NOMO-1 treated with dmso at 0.1 percent for 144 hours (cell line): ENCODE measurements at regions not wholly inside any gene's neighbourhood (a gene's known extent, or its start where the extent isn't known, plus 50 kb on each side); places are given as distances from the start of the nearest gene placed in this dataset.

Source experiments
- DNase-seq: peaks from one replicate; lab custom pipeline; 2025; ENCODE audit not compliant: unreplicated experiment; lab: John Stamatoyannopoulos, UW

DNA sequence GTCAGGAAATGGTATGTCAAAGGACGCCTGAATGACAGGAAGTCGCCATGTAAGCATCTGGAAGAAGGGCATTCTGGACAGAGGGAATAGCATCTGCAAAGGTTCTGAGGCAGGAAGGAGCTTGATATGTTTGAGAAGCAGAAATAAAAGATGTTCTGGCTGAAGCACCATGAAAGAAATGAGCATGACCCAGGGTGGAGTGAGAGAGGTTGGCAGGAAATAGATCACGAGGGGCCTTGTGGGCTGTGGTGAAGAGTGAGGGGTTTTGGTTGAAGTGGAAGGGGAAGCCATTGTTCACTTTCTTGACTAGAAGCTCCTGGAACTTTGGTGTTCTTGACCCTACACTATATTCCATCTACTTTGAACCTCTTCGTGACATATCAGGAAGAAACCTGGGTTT is 99.4 kb upstream of the PARP11 start:
- no peak for DNase-seq

DNA sequence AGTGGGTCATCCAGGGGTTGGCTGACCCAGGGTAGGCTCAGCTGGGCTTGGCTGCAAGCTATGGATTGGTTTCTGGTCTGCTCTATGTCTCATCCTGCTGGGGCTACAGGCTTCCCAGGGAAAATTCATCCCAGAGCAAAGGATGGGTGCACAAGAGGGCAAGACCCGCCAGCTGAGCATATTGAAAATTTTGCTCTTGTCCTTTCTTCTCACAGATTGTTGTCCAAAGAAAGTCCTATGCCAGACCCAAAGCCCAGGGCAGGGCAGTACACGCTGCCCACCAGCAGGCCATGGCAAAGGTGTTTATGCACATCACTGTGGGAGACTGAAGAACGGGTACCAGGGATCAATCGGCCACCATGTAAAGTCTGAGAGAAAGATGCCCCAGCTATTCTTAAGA is 95.3 kb upstream of the PARP11 start:
- no peak for DNase-seq

DNA sequence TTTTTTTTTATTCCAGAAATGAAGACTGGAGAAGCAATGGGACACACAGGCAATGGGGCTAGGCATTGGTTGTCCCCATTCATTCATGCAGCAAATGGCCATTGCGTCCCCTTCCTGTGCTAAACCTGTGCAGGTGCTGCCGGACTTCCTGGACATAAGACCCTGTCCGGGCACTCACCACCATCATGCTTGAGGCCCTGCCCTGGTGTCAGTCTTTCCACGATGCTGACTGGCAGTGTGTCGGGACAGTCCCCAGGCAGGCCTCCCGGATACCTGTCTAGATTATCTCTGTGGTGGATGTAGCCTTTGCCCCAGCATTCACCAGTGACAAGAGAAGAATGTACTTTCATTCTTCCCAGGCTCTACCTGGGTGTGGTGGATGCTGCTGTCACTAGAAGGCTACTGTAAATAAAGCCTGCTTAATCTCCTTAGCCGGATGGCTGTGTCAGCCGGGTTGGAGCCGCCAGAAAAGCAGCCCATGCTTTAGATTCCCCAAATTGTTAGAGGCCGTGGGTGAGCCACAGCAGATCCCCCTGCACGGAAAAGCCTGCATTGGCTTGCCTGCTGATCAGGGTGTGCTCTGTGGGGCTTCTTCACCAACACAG is 94.5 kb upstream of the PARP11 start:
- no peak for DNase-seq

DNA sequence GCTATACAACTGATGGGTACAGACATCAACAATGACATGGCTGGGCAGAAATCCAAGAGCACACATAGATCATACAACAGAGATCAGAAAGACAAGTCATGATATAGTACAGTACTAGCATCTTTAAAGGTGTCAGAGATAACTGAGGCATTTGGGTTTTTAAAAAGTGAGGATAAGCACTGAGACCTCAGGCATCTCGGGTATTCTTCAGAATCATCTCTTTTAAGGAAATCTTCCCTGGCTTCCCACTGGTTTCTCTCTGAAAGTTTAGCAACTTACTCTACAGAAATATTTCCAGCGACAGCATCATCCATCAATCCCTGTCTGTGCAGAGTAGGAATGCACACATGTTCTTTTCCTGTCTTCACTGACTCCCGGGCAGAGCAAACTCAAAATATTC is 93.2 kb upstream of the PARP11 start:
- no peak for DNase-seq

DNA sequence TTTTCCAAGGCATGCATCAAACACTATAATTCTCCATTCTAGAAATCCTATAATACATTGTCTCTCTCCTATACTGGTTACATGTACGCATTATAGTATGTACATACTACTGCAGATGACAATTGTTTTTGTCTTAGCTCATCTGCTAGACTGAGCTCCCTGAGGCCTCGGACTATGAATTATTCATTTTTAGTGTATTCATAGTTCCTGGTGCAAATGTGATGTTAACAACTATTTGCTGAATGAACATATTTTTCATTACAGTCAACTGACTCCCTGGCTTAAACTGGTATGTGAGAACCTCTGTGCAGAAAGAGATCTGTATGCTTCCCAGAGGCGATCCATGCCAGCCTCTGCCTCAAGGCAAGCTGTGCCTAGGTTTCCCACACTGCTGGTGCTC is 91.8 kb upstream of the PARP11 start:
- no peak for DNase-seq

DNA sequence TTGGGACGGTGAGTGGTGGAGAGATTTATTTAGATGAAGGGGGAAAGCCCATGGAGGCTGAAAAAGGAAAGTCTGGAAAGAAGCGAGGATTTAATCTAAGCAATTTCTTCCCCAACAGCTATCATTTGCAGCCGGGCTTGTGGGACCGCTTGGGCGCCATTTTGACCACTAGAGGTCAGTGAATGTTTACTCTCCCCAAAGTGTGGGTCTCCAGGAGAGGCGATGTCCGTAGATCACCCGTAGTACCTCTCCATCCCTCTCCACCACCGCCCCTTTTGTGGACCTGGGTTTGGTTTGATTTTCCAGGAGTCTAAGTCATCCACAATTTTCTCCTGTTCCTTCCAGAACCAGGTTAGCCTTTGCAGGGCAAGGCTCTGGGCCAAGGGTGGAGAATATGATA is 91.2 kb upstream of the PARP11 start:
- DNase-seq, result no peak

DNA sequence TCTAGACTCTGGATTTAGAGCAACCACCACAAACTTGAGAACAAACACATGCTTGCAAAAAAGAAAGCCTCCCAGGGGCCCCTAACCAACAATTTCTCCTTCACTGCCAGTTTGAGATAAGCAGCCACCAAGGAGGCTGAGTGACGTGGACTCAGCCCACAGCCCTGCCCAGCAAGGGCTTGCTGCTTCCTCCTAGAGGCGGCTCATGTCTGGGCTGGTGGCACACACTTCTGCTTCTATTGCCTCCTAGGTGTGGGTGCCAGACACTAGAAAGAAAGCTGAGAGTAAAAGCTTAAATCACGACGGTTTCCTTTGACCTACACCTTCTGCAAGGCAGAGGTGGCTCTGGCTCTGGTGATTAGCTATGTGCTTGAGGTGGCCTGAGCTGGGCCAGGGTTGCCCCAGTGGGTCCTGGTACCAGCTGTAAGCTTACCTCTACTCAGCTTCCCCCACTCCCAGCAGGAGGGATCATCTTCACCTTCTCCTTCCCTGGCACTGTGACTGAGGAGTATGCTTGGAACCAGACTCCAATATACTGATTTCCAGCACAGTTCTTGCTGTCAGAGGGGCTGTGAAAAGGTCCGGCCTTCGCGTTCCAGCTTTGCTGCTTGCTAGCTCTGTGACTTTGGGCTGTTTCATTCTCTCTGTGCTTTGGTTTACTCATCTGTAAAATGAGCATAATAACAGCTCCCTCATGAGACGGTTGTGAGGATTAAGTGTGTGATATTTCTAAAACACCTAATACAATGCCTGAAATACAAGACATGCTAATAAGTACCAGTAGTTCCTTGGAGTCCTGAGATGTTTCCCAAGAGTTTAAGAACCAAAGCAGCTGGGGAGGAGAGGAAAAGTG is 89.7 kb upstream of the PARP11 start:
- DNase-seq, result no peak

DNA sequence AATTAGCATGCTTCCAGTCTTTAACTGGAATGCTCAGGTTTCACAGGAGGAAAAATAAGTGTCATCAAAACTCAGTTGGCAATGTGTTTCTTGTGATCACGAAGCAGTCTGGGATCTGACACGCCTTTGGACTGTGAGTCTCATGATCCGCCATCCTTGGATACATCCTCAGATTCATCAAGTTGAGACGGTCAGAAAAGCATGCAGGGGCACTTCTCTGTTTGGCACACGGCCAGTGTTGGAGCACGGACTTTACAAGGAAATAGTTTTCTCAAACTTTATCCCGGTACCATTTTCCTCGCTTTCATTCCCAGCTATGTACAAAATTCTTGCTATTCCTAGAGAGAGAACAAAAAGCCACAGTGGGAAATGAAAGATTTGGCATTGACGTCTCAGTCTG is 88.4 kb upstream of the PARP11 start:
- DNase-seq, result no peak

DNA sequence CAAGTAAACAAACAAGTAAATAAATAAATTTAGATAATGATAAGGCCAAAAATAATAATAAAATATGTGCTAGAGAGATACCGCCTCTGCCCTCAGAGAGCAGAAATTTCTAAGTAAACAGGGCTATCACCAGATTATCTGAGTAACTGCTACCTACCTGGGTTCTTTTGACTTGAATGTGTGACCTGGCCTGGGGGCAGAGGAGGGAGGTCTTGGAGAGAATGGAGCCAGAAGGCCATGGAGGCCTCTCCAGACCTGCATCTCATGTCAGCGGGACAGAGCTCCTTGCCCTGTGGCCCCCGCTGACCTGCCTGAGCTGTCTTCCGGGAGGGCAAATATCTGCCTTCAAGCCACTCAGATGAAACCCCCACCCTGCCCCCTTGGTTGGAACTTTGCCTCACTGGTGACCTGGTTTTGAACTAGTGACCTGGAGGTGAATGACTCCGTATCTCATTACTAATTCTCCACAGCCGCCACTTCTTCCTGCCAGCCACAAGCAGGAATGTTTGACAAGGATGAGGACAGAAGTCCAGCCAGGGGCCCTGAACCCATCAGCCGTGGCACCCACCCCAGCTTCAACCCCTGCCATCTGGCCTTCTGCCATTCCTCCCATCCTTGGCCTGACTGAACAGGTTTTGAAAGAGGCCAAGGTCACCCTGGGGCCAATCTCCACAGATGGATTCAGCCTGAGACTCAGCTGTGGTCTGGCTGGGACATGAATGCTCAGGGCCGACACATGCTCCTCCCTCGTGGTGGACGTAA is 86.8 kb upstream of the PARP11 start:
- DNase-seq, result no peak

DNA sequence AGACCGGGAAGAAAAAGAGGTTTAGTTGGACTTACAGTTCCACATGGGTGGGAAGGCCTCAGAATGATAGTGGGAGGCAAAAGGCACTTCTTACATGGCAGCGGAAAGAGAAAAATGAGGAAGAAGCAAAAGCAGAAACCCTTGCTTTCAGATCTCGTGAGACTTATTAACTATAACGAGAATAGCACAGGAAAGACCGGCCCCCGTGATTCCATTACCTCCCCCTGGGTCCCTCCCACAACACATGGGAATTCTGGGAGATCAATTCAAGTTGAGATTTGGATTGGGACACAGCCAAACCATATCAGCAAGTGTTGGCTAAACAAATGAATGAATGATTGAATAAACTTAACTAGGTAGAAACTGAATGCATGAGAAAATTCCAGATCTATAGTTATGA is 85.3 kb upstream of the PARP11 start:
- no peak for DNase-seq

DNA sequence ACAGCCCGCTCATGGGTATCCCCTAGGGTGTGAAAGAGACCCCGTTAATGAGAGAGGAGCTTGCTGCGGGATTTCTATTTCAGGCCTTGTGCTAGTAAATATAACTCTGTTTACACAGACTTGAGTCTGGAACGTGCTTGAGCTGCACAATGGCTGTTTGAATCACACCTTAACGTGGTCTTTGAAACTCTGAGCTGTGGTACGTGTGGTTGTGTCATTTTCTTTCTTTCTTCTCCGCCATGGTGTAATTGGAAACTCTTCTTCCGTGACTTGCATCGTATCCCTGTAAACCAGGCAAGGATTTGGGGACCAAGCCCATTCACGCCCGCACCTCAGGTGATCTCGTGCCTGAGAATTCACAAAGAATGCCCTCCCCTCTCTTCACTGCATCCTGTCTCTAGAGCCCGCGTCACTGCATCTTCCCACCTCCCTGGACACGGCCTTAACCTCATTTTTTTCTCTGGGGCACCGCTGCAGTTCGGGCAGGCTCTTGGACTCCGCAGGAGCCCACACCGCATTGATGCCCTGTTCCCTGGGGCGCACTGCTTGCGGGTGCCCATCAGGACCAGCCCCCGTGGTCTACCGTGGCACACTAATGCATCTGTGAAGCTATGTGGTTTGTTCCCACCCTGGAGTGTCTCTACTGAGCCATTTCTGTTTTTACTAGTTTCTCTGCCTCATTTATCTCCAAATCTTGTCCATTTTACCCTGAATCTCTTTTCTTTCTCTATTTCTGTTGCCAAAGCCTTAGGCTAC is 78.4 kb upstream of the PARP11 start:
- no peak for DNase-seq

DNA sequence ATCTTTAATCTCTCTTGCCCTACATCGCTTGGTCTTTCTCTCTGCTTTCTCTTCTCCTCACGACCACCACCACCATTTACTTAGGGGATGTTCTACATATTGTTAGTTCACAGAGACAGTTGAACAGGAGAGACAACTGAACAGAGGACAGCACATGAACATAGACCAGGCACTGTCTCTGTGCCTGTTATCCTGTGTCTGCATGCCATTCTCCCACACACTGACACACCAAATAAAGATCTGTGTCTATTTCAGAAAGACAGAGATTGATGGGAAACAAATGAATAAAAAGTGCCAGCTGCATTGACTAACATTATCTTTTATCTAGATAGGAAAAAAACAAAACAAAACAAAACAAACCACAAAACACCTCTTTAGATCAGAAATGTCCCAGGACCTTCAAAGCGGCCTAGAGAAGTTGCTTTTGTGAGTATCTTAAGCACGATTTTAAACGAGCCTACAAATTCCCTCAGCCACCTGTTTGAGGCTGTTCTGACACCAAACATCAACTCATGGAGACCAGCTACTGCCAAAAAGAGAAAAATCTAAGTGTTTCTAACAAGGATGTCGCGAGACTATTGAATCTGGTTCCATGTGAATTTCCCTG is 77.6 kb upstream of the PARP11 start:
- no peak for DNase-seq

DNA sequence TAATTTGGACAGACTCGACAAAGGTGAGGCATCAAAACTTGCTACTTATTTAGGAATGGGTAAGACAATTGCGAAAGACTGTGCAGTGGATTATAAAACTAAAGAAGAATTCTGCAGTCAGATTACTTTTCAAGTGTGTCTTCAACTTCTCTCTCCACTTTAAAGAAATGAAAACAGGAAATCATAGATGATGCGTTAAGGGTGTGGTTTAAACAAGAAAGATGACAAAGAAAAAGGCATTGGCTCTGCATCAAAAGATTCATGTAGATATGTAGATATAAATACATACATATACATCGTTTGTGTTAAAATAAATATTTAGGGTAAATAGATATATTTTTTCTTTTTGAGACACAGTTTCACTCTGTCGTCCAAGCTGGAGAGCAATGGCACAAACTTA is 74.6 kb upstream of the PARP11 start:
- DNase-seq, result no peak

DNA sequence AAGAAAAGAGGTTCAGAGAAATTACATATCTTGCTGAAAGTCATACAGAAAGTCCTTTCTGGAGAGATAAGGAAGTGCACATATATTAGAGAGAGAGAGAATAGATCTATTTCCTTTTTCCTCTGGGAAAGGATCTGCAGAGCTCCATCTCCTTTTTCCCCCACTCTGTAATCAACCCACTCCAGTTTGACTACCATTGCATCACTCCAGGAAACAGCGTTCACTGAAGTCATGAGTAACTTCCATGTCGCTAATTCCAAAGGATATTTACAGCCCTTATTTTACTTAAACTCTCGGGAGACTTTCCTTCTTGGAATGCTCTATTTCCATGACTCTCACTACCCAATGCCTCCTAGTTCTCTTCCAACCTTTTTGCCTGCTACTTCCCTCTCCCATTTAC is 72.5 kb upstream of the PARP11 start:
- no peak for DNase-seq

DNA sequence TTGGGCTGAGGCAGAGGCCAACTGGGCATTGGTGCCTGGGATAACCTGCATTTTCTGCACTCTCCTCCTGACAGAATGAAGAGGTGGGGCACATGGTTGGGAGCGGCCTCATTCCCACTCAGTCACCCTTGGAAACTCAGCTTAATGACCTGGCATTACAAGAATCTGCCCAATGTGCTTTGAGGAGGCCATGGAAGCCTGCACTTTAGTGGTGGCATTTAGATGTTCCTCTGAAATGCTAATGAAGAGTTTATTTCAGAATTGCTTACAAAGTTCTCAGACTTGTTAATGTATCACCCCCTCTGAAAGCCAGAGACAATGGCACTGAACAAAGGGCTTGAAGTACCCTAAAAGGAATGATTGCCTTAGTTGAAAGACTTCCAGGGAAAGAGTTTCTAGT is 71.4 kb upstream of the PARP11 start:
- DNase-seq, result no peak

DNA sequence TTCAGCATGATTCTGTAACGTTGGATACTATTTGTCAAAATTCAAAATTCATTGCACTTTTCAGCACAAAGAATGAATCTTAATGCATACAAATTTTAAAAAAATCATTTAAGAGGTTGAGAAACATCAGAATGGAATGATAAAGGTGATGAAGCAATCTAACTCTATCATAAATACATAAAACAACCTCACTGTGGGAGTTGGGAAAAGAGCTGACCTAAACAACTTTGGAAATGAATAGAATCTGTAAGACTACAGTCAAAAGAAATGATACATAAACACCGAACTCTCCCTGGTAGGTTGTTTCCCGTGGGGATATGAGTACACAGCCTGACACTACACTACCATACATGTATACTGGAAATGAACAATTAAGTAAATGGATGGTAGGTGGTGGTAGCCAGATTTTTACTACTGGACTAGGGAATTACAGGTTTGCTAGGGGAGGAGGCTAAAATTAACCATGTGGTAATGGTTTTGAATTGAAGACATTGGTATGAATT is 64.9 kb upstream of the PARP11 start:
- no peak for DNase-seq

DNA sequence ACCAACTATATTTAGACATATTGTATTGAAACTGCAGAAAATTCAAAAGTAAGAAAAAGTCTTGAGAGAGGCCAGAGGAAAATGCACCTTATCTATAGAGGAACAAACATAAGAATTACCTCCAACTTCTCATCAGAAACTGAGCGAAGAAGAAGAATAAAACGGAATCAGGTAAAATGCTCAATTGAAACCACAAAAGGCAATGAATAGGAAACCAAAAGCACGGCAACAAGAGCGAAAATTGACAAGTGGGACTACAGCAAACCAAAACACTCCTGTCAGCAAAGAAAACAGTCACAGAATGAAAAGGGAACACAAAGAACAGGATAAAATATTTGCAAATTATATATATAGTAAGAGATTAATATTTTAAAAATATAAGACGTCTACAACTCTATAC is 61.9 kb upstream of the PARP11 start:
- no peak for DNase-seq

DNA sequence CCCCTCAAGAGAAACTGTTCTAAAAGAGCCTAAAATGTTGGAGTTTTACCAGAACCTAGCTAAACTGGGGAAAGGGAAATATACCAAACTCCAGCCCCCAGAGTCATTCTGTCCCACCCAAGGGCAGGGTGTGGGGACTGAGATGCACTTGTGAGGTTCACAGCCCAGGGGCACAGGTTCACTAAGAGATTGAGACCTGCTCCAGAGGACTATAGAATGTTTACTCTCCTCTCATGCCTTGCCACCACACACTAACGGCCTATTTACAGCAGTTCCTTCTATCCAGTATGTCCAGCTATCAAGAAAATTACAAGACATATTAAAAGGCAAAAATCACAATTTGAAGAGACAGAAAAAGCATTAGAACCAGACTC is 60.6 kb upstream of the PARP11 start:
- no peak for DNase-seq

DNA sequence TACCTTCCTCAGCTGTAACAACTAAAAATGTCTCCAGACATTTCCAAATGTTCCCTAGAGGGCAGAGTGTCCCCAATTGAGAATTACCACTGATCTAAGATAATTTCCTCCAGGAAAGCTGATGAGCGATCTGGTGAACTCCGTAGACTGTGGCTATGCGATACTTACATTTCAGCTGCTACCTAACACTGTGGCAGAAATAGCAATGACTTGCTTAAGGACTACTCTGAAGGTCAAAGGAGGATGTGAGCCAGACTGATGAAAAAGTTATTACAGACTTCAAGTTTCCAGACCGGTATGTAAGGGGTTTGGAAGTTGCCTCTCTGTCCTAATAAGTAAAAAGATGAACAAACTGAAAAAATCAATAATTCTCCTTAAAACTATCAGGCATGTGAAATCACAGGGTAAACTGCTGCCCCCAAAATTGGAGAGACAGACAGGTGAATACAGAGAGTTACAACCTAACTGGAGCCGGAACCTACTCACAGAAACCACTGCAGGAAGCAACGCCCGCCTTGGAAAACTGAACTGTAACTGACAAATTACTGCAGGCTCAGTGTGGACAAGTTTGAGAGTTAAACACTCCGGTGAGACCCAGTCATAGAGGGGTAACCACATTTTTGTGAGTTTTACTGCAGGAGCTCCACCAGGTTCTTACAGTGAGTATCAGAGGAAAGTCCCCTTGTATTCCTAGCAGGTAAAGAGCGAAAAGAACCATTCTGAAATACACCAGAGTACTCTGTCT is 60.0 kb upstream of the PARP11 start:
- DNase-seq, result no peak

DNA sequence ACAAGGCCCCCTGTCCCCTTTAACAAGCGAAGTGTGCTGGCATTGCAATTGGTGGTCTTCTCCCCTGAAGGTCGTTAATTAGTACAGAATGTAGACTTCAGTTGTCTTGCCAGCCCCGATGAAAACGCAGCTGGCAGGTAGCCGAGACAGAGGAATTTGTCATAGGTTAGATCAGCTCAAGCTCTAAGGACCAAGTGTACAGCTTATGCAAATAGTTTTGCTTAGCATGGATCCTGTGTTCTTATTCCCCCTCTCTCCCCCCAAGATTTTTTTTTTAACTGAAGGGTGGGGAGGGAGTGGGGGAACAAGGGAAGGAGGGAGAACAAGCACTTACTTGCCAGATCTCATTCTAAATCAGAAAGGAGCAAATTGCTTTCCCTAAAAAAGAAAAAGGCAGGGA is 58.6 kb upstream of the PARP11 start:
- no peak for DNase-seq
